Coronary artery (tissue), 2 donors: ENCODE measurements at regions not wholly inside any gene's neighbourhood (a gene's known extent, or its start where the extent isn't known, plus 50 kb on each side); places are given as distances from the start of the nearest gene placed in this dataset.

Experiments
- DNase-seq: peaks from one replicate; pipeline ENCODE4 v3.0.0-alpha.2; 2017; ENCODE audit warnings: low spot score
- H3K27ac ChIP-seq, 2 donors: fragments of 200-600 bp; sonication (generic); one replicate each; pipeline ENCODE4 v1.5.1; 2016 to 2019
- H3K4me3 ChIP-seq: fragments of 200-600 bp; sonication (generic); 2 replicates; pipeline ENCODE4 v1.5.1; 2016; ENCODE audit warnings: mild to moderate bottlenecking, moderate library complexity
- CTCF ChIP-seq: fragments of 200-600 bp; sonication (generic); IDR thresholded peaks from one replicate; pipeline ENCODE4 v1.5.1; 2019; ENCODE audit warnings: antibody characterized with exemption

GRCh38 chr18:38693104-38693503 is 1127.5 kb upstream of the CELF4 start:
- DNase-seq, result no peak
- Histone ChIP-seq H3K27ac (no peak overlapping the region), H3K4me3 (no peak overlapping the region)
- no peak for TF ChIP-seq CTCF

GRCh38 chr18:38690626-38691025 is 1125.0 kb upstream of the CELF4 start:
- no peak overlapping the region for H3K27ac ChIP-seq
- no peak overlapping the region for H3K4me3 ChIP-seq
- DNase-seq, result no peak
- no peak for TF ChIP-seq CTCF

GRCh38 chr18:38688416-38688815 is 1122.8 kb upstream of the CELF4 start:
- TF ChIP-seq CTCF, result no peak
- no peak for DNase-seq

GRCh38 chr18:38670486-38670885 is 1104.9 kb upstream of the CELF4 start:
- Histone ChIP-seq H3K27ac (no peak overlapping the region), H3K4me3 (no peak overlapping the region)
- no peak for TF ChIP-seq CTCF
- DNase-seq, result no peak

More at GRCh38 chr18:38688416-38688815, 1122.8 kb upstream of the CELF4 start:
- no peak overlapping the region for H3K27ac ChIP-seq
- no peak overlapping the region for H3K4me3 ChIP-seq

- TF ChIP-seq CTCF, result no peak
- no peak overlapping the region for H3K4me3 ChIP-seq
These were observed 1099.3 kb upstream of the CELF4 start for GRCh38 chr18:38664929-38665328.

GRCh38 chr18:38663682-38664081 is 1098.1 kb upstream of the CELF4 start:
- Histone ChIP-seq H3K27ac (no peak overlapping the region), H3K4me3 (no peak overlapping the region)
- no peak for TF ChIP-seq CTCF
- DNase-seq, result no peak

More at GRCh38 chr18:38664929-38665328, 1099.3 kb upstream of the CELF4 start:
- no peak overlapping the region for H3K27ac ChIP-seq
- no peak for DNase-seq

- TF ChIP-seq CTCF, result no peak
- no peak overlapping the region for H3K4me3 ChIP-seq
- no peak overlapping the region for H3K27ac ChIP-seq
- no peak for DNase-seq
These were observed 1097.7 kb upstream of the CELF4 start for GRCh38 chr18:38663270-38663669.
